PC-9 (cell line): ENCODE measurements at regions not wholly inside any gene's neighbourhood (a gene's known extent, or its start where the extent isn't known, plus 50 kb on each side); places are given as distances from the start of the nearest gene placed in this dataset.

Experiments
- BruUV-seq: library from RNA; stranded (reverse); fragments of 400-500 nt; replicated peaks from 2 replicates; lab custom pipeline; 2021; lab: Mats Ljungman, UMichigan
- CTCF ChIA-PET: fragments of 300-600 bp; sonication (Branson Sonifier 250); formaldehyde crosslinking; loops from one replicate; lab custom pipeline; 2022; ENCODE audit warnings: antibody characterized with exemption; lab: Charles Lee
- POLR2A ChIA-PET: fragments of 300-600 bp; sonication (Branson Sonifier 250); formaldehyde crosslinking; loops from one replicate; lab custom pipeline; 2022; ENCODE audit warnings: antibody characterized with exemption; ENCODE audit not compliant: unreplicated experiment; lab: Charles Lee
- DNase-seq, 2 experiments: peaks; one replicate each; pipeline versions ENCODE4 v3.0.0 to v3.0.0-alpha.2; 2015 to 2022; ENCODE audit warnings: mixed read lengths in 1 of 2
- H2AFZ ChIP-seq: fragments of 200-600 bp; sonication (generic); 2 replicates; pipeline ENCODE4 v1.8.1; 2017; ENCODE audit warnings: antibody characterized with exemption
- H3F3A ChIP-seq: fragments of 200-600 bp; sonication (generic); 2 replicates; pipeline ENCODE4 v1.8.1; 2017; ENCODE audit warnings: antibody characterized with exemption, mild to moderate bottlenecking, low read depth; ENCODE audit not compliant: insufficient read depth
- H3K27ac ChIP-seq: fragments of 200-600 bp; sonication (generic); 2 replicates; pipeline ENCODE4 v1.6.1; 2016; ENCODE audit warnings: mixed run types
- H3K27me3 ChIP-seq: fragments of 200-600 bp; sonication (generic); 2 replicates; pipeline ENCODE4 v1.6.1; 2016; ENCODE audit warnings: low read depth, mixed run types; ENCODE audit not compliant: insufficient read depth
- H3K36me3 ChIP-seq: fragments of 200-600 bp; sonication (generic); 2 replicates; pipeline ENCODE4 v1.6.1; 2016; ENCODE audit warnings: low read depth, mixed run types
- H3K4me1 ChIP-seq: fragments of 200-600 bp; sonication (generic); replicated peaks from 2 replicates; pipeline ENCODE4 v1.6.1; 2016; ENCODE audit warnings: mixed run types; ENCODE audit not compliant: insufficient read depth
- H3K4me2 ChIP-seq: fragments of 200-600 bp; sonication (generic); 2 replicates; pipeline ENCODE4 v1.6.1; 2017; ENCODE audit warnings: mixed run types
- H3K4me3 ChIP-seq: fragments of 200-600 bp; sonication (generic); 2 replicates; pipeline ENCODE4 v1.6.1; 2016; ENCODE audit warnings: mixed run types
- H3K79me2 ChIP-seq: fragments of 200-600 bp; sonication (generic); 2 replicates; pipeline ENCODE4 v1.6.1; 2017; ENCODE audit warnings: low read depth, mixed run types
- H3K9me2 ChIP-seq: fragments of 200-600 bp; sonication (generic); 2 replicates; pipeline ENCODE4 v1.8.1; 2017; ENCODE audit warnings: mild to moderate bottlenecking; ENCODE audit not compliant: insufficient read depth
- H3K9me3 ChIP-seq: fragments of 200-600 bp; sonication (generic); 2 replicates; pipeline ENCODE4 v1.8.1; 2016; ENCODE audit warnings: low read depth; ENCODE audit not compliant: insufficient read depth
- H4K20me1 ChIP-seq: fragments of 200-600 bp; sonication (generic); 2 replicates; pipeline ENCODE4 v1.8.1; 2017; ENCODE audit not compliant: insufficient read depth
- EZH2 ChIP-seq: fragments of 200-600 bp; sonication (generic); IDR thresholded peaks from 2 replicates; pipeline ENCODE4 v1.8.0; 2017; ENCODE audit warnings: antibody characterized with exemption, low read depth
- intact Hi-C: fragments of 100-400 bp; cut with micrococcal nuclease; formaldehyde crosslinking; loops from one replicate; pipeline ENCODE4 v1.10.0; 2022; ENCODE audit not compliant: unreplicated experiment
- TF ChIP-seq, protein P1 (sequence below): fragments of 200-600 bp; sonication (generic); conservative IDR thresholded peaks from 2 replicates; pipeline ENCODE4 v1.6.1; 2017; ENCODE audit warnings: mixed run types, antibody characterized with exemption, mild to moderate bottlenecking, moderate library complexity

- TF ChIP-seq, protein P1, sequence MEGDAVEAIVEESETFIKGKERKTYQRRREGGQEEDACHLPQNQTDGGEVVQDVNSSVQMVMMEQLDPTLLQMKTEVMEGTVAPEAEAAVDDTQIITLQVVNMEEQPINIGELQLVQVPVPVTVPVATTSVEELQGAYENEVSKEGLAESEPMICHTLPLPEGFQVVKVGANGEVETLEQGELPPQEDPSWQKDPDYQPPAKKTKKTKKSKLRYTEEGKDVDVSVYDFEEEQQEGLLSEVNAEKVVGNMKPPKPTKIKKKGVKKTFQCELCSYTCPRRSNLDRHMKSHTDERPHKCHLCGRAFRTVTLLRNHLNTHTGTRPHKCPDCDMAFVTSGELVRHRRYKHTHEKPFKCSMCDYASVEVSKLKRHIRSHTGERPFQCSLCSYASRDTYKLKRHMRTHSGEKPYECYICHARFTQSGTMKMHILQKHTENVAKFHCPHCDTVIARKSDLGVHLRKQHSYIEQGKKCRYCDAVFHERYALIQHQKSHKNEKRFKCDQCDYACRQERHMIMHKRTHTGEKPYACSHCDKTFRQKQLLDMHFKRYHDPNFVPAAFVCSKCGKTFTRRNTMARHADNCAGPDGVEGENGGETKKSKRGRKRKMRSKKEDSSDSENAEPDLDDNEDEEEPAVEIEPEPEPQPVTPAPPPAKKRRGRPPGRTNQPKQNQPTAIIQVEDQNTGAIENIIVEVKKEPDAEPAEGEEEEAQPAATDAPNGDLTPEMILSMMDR, result no peak
- TF ChIP-seq EZH2, result no peak
- no peaks in the 10 kb centered on the region for H3K79me2 ChIP-seq
- DNase-seq, result no peak
- no peaks in the 10 kb centered on the region for H3K9me3 ChIP-seq
- ChIA-PET POLR2A (interaction anchor here (0.5 kb wide), 1 partner anchor 1000 kb away, joined by 5 read pairs; no protein-coding TSS in a partner anchor), CTCF (no interaction called here)
- H3K4me3 ChIP-seq, result no peak overlapping the region
- H3K4me2 ChIP-seq, result no peak overlapping the region
- no peaks in the 10 kb centered on the region for H4K20me1 ChIP-seq
- no peak overlapping the region for H2AFZ ChIP-seq
- no peaks in the 10 kb centered on the region for H3K9me2 ChIP-seq
- H3K27ac ChIP-seq, result no peak overlapping the region
- H3K4me1 ChIP-seq, result peaks cover 9% of the 10 kb centered on the region
- no peaks in the 10 kb centered on the region for H3K27me3 ChIP-seq
- intact Hi-C loops, result no loop called here
- H3F3A ChIP-seq, result no peaks in the 10 kb centered on the region
- H3K36me3 ChIP-seq, result no peaks in the 10 kb centered on the region
- no TSS peak for BruUV-seq
Measured at GRCh38 chr12:67722296-67722695, 73.8 kb downstream of the DYRK2 start.

- no TSS peak for BruUV-seq
- H3K9me3 ChIP-seq, result no peaks in the 10 kb centered on the region
- H2AFZ ChIP-seq, result no peak overlapping the region
- no peaks in the 10 kb centered on the region for H3K27me3 ChIP-seq
- no peaks in the 10 kb centered on the region for H3K79me2 ChIP-seq
- POLR2A ChIA-PET, result no interaction called here
- no peaks in the 10 kb centered on the region for H3K9me2 ChIP-seq
- H3K4me2 ChIP-seq, result no peak overlapping the region
- H3K4me1 ChIP-seq, result no peaks in the 10 kb centered on the region
- H3K36me3 ChIP-seq, result no peaks in the 10 kb centered on the region
- no peak overlapping the region for H3K27ac ChIP-seq
- TF ChIP-seq, protein P1, result no peak
- TF ChIP-seq EZH2, result no peak
- no peaks in the 10 kb centered on the region for H3F3A ChIP-seq
- H4K20me1 ChIP-seq, result no peaks in the 10 kb centered on the region
- no peak overlapping the region for H3K4me3 ChIP-seq
- no peak for DNase-seq
- CTCF ChIA-PET, result no interaction called here
- intact Hi-C loops, result no loop called here
Measured at GRCh38 chr12:67726868-67727267, 78.3 kb downstream of the DYRK2 start.

- no peak overlapping the region for H2AFZ ChIP-seq
- no peak overlapping the region for H3K4me2 ChIP-seq
- no peaks in the 10 kb centered on the region for H3K9me3 ChIP-seq
- TF ChIP-seq, protein P1, result no peak
- no peak for TF ChIP-seq EZH2
- intact Hi-C loops, result no loop called here
- no peaks in the 10 kb centered on the region for H3F3A ChIP-seq
- CTCF ChIA-PET, result no interaction called here
- no peaks in the 10 kb centered on the region for H3K79me2 ChIP-seq
- no peaks in the 10 kb centered on the region for H3K36me3 ChIP-seq
- no peaks in the 10 kb centered on the region for H4K20me1 ChIP-seq
- no peak for DNase-seq
- no peaks in the 10 kb centered on the region for H3K4me1 ChIP-seq
- H3K27me3 ChIP-seq, result no peaks in the 10 kb centered on the region
- POLR2A ChIA-PET, result no interaction called here
- no TSS peak for BruUV-seq
- no peak overlapping the region for H3K27ac ChIP-seq
- no peak overlapping the region for H3K4me3 ChIP-seq
- no peaks in the 10 kb centered on the region for H3K9me2 ChIP-seq
Measured at GRCh38 chr12:67727702-67728666, 79.4 kb downstream of the DYRK2 start.
